Effector memory CD4-positive, alpha-beta T cell (primary cell): ENCODE measurements at regions not wholly inside any gene's neighbourhood (a gene's known extent, or its start where the extent isn't known, plus 50 kb on each side); places are given as distances from the start of the nearest gene placed in this dataset.

Source experiments
- DNase-seq, 3 donors: peaks; one replicate each; pipeline ENCODE4 v3.0.0-alpha.2; 2020
- H3K27ac ChIP-seq: 2 replicates; pipeline ENCODE4 v1.7.0; 2013; ENCODE audit warnings: mild to moderate bottlenecking, low read length, moderate library complexity; ENCODE audit not compliant: insufficient read depth, poor library complexity, severe bottlenecking
- H3K27me3 ChIP-seq: replicated peaks from 2 replicates; pipeline ENCODE4 v1.7.0; 2013; ENCODE audit warnings: mild to moderate bottlenecking, low read length; ENCODE audit not compliant: insufficient read depth, control insufficient read depth, poor library complexity, severe bottlenecking
- H3K36me3 ChIP-seq: 2 replicates; pipeline ENCODE4 v1.7.0; 2013; ENCODE audit warnings: mild to moderate bottlenecking, low read length, moderate library complexity; ENCODE audit not compliant: control insufficient read depth, insufficient read depth
- H3K4me1 ChIP-seq: 2 replicates; pipeline ENCODE4 v1.7.0; 2013; ENCODE audit warnings: low read length, mild to moderate bottlenecking; ENCODE audit not compliant: control insufficient read depth, insufficient read depth, poor library complexity, severe bottlenecking
- H3K4me3 ChIP-seq: 2 replicates; pipeline ENCODE4 v1.7.0; 2013; ENCODE audit warnings: low read length, low read depth, mild to moderate bottlenecking; ENCODE audit not compliant: insufficient read depth, poor library complexity, severe bottlenecking
- H3K9me3 ChIP-seq: 2 replicates; pipeline ENCODE4 v1.7.0; 2013; ENCODE audit warnings: mild to moderate bottlenecking, low read length, moderate library complexity; ENCODE audit not compliant: control insufficient read depth

DNA sequence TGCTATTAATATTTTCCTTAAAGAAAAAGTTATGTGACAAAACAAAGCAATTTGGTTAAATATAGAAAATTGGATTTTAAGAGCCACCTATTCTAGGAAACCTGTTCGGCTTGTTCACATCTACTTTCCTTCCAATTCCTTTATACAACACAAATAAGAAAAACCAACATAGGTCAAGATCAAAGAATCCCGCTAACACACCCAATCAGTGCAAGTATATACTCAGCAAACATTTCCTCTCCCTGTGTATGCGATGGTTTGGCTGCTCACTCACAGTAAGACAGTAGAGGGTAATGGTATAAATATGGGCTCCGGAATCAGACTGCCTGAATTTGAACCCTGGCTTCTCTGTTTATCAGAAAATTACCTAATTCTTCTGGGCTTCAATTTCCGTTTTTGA is 757.5 kb upstream of the ZNF608 start:
- no peaks in the 10 kb centered on the region for H3K36me3 ChIP-seq
- H3K4me1 ChIP-seq = no peaks in the 10 kb centered on the region
- no peaks in the 10 kb centered on the region for H3K27me3 ChIP-seq
- DNase-seq = no peak
- H3K4me3 ChIP-seq = no peak overlapping the region
- H3K9me3 ChIP-seq = no peaks in the 10 kb centered on the region
- no peak overlapping the region for H3K27ac ChIP-seq

DNA sequence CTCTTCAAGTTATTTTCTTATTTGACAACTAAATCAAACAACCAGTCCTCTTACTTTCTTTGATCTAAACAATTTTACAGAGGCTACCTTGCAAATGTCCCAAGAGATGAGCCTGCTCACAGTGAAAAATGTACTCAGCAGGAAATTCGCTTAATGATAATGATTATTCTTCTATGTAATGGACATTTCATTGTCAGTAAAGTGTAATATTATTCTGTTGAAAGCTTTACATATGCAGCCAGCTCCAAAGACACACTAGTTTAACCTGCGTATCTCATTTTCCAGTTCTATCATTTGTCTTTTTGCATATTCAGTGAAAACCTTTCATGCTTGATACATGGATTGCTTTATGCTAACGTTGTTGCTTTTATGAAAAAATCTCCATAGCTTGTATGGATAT is 758.7 kb upstream of the ZNF608 start:
- DNase-seq = no peak
- Histone ChIP-seq H3K27ac (no peak overlapping the region), H3K9me3 (no peaks in the 10 kb centered on the region), H3K4me3 (no peak overlapping the region), H3K27me3 (no peaks in the 10 kb centered on the region), H3K36me3 (no peaks in the 10 kb centered on the region), H3K4me1 (no peaks in the 10 kb centered on the region)

DNA sequence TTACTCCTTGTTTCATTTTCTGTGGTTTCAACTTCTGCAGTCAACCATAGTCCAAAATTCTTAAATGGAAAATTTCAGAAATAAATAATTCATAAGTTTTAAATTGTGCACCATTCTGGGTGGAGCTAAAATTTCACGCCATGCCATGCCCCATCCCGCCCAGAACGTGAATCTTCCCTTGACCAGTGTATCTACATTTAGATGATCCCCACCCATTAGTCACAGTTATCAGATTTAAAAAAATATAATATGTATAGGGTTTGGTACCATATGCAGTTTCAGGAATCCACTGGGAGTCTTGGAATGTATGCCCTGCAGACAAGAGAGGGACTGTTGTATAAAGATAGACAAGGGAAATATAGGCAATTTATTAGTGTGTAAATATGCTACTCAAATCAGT is 759.7 kb upstream of the ZNF608 start:
- no peak for DNase-seq
- Histone ChIP-seq H3K27ac (no peak overlapping the region), H3K4me1 (no peaks in the 10 kb centered on the region), H3K36me3 (no peaks in the 10 kb centered on the region), H3K9me3 (no peaks in the 10 kb centered on the region), H3K4me3 (no peak overlapping the region), H3K27me3 (no peaks in the 10 kb centered on the region)

DNA sequence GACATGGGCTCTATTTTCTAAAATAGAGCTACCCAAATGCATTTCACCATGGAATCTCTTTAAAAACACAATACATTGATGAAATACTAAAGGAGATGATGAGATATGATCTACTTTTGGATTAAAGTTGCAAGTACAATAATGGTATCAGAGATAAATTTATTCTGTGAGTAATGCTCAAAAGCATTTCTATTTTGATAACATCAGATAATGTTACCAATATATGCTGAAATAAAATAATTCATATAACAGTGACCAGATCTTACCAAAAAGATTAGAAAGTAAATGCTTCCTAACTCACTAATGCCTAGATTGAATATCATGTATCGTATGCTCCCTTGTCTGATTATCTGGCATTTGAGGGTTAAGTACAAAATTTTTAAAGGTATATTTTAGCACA is 761.8 kb upstream of the ZNF608 start:
- Histone ChIP-seq H3K36me3 (no peaks in the 10 kb centered on the region), H3K9me3 (no peaks in the 10 kb centered on the region), H3K27me3 (no peaks in the 10 kb centered on the region), H3K27ac (no peak overlapping the region), H3K4me1 (no peaks in the 10 kb centered on the region), H3K4me3 (no peak overlapping the region)
- DNase-seq = no peak

DNA sequence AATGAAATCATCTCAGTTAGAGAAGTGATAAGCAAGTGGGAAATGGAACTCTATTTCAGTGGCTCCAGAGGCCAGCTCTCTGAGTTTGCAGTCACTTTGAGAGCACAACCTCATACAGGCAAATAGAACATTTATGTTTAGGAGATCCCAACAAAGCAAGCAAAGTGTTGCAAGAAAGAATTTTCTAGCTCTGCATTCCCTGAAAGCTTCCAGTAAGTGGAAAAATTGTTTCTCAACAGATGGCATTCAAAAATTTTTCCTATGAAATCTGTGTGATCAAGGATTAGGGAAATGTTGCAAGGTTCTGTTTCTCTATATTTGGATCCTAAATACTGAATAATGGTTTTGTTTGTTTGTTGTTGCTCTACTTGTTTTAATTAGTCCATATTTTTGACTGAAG is 764.2 kb upstream of the ZNF608 start:
- Histone ChIP-seq H3K27me3 (no peaks in the 10 kb centered on the region), H3K4me1 (no peaks in the 10 kb centered on the region), H3K27ac (no peak overlapping the region), H3K36me3 (no peaks in the 10 kb centered on the region), H3K9me3 (no peaks in the 10 kb centered on the region), H3K4me3 (no peak overlapping the region)
- DNase-seq = no peak

DNA sequence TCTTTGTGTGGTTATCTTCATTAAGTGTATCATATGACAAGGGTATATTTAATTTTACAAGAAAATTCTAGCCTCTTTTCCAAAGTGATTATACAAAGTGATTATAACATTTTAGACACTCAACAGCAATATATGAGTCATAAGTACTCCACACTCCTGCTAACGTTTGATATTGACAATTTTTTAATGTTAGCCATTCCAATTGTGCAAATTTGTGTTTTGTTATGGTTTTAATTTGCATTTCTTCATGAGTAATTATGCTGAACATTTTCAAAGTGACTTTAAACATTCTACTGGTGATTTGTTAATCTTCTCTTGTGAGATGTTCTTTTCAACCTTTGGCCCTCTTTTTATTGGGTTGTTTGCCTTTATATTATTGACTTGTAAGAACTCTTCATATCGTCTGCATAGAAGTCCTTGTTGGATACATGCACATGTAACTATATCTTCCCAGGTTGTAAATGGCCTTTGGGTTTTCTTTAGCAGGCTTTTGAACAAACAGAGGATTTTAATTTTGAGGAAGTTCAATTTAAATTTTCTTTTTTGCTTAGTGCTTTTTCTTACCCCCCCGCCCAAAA is 771.6 kb upstream of the ZNF608 start:
- no peaks in the 10 kb centered on the region for H3K27me3 ChIP-seq
- no peaks in the 10 kb centered on the region for H3K36me3 ChIP-seq
- no peaks in the 10 kb centered on the region for H3K4me1 ChIP-seq
- H3K27ac ChIP-seq = no peak overlapping the region
- DNase-seq = no peak
- H3K4me3 ChIP-seq = no peak overlapping the region
- H3K9me3 ChIP-seq = no peaks in the 10 kb centered on the region

DNA sequence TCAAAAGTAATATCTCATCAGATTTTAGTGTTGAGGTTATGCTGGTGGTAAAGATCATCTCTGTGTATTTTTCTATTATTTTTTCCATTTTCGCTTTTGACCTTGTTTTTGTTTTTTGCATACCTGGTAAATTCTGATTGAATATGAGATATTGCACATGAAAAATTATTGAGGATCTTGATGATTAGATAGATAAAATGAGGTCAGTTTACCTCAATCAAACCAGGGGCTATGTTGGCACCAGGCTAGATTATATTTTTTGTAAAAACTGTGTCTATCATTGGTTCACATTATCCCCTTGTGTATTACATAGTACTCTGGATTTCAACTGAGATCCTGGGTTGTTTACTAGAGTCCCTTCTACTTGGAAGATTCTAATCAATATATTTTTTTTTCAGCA is 774.9 kb upstream of the ZNF608 start:
- H3K36me3 ChIP-seq = no peaks in the 10 kb centered on the region
- no peaks in the 10 kb centered on the region for H3K4me1 ChIP-seq
- H3K27ac ChIP-seq = no peak overlapping the region
- H3K27me3 ChIP-seq = no peaks in the 10 kb centered on the region
- DNase-seq = no peak
- no peaks in the 10 kb centered on the region for H3K9me3 ChIP-seq
- no peak overlapping the region for H3K4me3 ChIP-seq

DNA sequence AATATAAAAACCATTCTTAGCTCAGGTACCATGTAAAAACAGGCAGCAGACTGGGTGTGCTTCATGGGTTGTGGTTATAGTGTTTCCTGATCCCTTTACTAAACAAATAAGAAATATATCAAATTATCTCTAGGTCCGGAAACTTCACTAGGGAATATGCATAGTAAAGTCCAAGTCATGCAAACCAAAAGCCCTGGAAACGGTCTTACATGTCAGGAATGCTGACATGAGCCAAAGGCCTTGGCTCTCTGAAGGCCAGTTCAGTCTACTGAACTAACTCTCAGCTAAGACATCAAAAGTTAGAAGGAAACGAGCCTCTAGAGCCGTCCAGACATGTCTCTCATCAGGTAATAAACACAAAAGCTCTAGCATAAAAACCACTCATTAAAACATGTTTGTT is 778.9 kb upstream of the ZNF608 start:
- Histone ChIP-seq H3K27me3 (no peaks in the 10 kb centered on the region), H3K4me3 (no peak overlapping the region), H3K4me1 (no peaks in the 10 kb centered on the region), H3K9me3 (no peaks in the 10 kb centered on the region), H3K36me3 (no peaks in the 10 kb centered on the region), H3K27ac (no peak overlapping the region)
- no peak for DNase-seq

DNA sequence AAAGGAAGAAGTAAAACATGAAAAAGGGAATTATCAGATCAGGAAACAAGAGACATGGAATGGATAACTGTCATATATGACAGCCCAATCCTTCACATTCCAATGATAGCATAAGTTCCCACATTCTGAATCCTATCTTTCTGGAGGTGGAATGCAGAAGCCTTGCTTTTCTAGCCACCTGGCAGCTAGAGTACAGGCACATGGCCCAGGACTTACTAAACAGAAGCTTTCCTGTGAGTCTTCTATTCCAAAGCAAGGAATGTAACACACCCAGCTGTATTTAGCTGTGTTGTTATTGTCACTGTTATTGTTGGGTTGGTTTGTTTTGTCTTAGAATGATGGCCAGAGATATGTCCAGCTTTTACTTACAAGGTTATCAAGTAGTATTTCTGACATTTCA is 780.5 kb upstream of the ZNF608 start:
- no peak for DNase-seq
- H3K4me1 ChIP-seq = no peaks in the 10 kb centered on the region
- H3K27me3 ChIP-seq = no peaks in the 10 kb centered on the region
- H3K9me3 ChIP-seq = no peaks in the 10 kb centered on the region
- no peak overlapping the region for H3K27ac ChIP-seq
- H3K4me3 ChIP-seq = no peak overlapping the region
- H3K36me3 ChIP-seq = no peaks in the 10 kb centered on the region

DNA sequence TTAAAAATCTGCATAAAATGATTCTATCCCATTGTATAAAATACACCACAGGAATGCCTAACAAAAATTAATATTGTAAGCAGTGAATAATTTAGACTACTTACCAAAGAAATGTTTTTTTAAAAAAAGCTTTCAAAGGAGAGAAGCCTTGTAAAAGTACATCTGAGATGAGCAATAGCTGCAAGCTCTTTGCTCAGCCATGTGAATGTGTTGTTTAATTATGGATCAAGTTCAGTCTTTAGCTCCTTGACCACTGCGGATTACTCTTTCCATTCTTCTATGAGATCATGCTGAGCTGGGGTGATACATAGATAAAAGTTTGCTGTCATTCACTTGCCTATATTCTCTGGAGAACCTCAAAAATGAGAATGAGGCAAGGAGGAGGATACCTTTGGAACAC is 782.4 kb upstream of the ZNF608 start:
- Histone ChIP-seq H3K9me3 (no peaks in the 10 kb centered on the region), H3K36me3 (no peaks in the 10 kb centered on the region), H3K27ac (no peak overlapping the region), H3K4me3 (no peak overlapping the region), H3K27me3 (no peaks in the 10 kb centered on the region), H3K4me1 (no peaks in the 10 kb centered on the region)
- no peak for DNase-seq
